Lower leg skin (tissue), 3 donors: ENCODE measurements at regions not wholly inside any gene's neighbourhood (a gene's known extent, or its start where the extent isn't known, plus 50 kb on each side); places are given as distances from the start of the nearest gene placed in this dataset.
"Not testable (repeated sequence)": the region's sequence is repeated elsewhere in the genome, so short reads cannot be mapped to it uniquely, and the experiment has no call there.

Experiments used
- CTCF ChIP-seq, 3 donors: fragments of 450-650 bp; IDR thresholded peaks; one replicate each; pipeline ENCODE4 v1.5.1; 2016; ENCODE audit warnings: antibody characterized with exemption in 3 of 3, mild to moderate bottlenecking in 3 of 3, moderate library complexity in 2 of 3
- POLR2A ChIP-seq, 2 donors: fragments of 450-650 bp; IDR thresholded peaks; one replicate each; pipeline ENCODE4 v1.6.1; 2016 to 2017; ENCODE audit warnings: antibody characterized with exemption in 2 of 2, mild to moderate bottlenecking in 1 of 2, moderate library complexity in 1 of 2

- not testable (repeated sequence) for TF ChIP-seq POLR2A, CTCF (IDR thresholded peaks at IDR 0.05)
These were observed 200.3 kb downstream of the BCL2L11 start for GRCh38 chr2:111320965-111321364.
